Loucy (cell line): ENCODE measurements at regions not wholly inside any gene's neighbourhood (a gene's known extent, or its start where the extent isn't known, plus 50 kb on each side); places are given as distances from the start of the nearest gene placed in this dataset.

Experiments
- CTCF ChIP-seq: fragments of 200-600 bp; sonication (generic); conservative IDR thresholded peaks from 2 replicates; pipeline ENCODE4 v1.5.1; 2014; ENCODE audit warnings: mild to moderate bottlenecking, antibody characterized with exemption, low read length
- EZH2phosphoT487 ChIP-seq: fragments of 200-600 bp; IDR thresholded peaks from 2 replicates; pipeline ENCODE4 v1.6.1; 2018; ENCODE audit warnings: antibody characterized with exemption, mild to moderate bottlenecking, moderate library complexity, borderline replicate concordance

GRCh38 chr16:79517156-79517555, 83.4 kb downstream of the MAF start:
- TF ChIP-seq CTCF, result no peak
- no peak for TF ChIP-seq EZH2phosphoT487
